Fibroblast of skin of right biceps (primary cell): ENCODE measurements at regions not wholly inside any gene's neighbourhood (a gene's known extent, or its start where the extent isn't known, plus 50 kb on each side); places are given as distances from the start of the nearest gene placed in this dataset.
"Not testable (repeated sequence)": the region's sequence is repeated elsewhere in the genome, so short reads cannot be mapped to it uniquely, and the experiment has no call there.

Experiments
- DNase-seq: peaks from one replicate; pipeline ENCODE4 v3.0.0-alpha.2; 2013

DNA sequence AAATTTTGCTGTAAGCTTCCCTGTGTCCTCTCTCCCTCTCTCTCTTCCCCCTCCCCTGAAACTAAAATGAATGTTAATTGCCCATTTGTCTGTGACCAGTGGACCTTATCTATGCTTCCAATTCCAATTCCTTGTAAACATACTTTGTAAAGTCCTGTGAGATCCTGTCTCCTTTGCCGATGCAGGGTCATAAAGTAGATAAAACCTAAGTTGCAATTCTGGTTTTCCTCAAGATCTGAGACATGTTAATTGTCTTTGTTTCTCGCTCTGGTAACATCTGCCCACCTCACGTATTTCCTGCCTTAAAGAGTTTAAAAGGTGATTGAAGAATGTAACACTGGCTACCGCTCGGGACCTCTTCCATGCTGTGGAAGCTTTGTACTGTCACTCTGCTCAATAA, 2503.4 kb downstream of the ARAP2 start:
- not testable (repeated sequence) for DNase-seq

DNA sequence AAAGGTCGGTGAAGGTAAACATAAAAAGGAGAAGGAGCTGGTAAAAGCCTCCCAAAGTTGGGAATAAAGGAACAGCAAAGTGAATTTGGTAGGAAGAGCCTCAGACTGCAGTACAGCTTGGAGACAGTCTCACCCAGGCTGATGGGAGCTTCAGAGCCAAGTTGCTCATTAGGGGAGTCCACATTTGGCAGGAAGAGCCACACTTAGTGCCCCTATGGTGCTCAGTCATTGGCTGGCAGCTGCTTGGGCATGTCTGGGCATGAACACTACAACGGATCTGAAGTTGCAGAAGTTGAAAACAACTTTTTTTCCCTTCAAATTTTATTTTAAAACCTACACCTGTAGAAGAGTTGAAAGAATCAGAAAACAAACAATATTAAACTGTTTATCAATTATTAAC, 2497.3 kb downstream of the ARAP2 start:
- DNase-seq = no peak

DNA sequence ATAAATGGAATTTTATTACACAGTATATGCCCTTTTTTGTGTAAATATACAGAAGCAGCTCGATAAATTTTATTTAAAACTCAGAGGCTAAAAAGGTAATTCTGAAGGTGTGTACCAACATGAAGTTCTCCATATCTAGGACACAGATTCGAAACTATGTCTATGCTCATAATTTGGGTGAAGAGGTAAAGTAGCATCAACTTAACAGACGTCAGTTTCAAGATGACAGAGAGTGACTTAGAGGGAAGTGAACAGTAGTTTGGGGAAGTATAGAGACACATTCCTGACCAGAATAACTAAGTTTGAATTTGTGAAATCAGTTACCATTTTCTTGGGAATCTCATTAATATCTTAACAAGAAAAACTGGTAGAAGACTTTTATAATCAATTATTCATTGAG, 2493.3 kb downstream of the ARAP2 start:
- DNase-seq = no peak

DNA sequence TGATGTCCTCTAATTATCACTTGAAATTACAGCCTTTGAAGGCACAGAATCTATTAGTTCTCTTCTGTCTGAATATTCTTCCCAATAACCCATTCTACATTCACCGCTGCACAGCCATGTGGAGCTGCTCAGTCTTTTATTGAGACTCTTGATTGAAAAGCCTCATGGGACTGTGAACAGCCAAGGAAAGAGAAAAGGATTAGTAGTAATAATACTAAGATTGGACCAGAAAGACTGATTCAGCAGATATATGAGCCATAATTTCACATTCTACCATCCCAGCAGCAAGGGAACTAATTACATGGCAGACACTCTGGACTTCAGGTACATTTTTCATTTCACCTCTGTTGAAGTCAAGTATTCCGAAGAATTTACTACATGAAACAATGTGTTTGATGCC, 2471.7 kb downstream of the ARAP2 start:
- DNase-seq = no peak

DNA sequence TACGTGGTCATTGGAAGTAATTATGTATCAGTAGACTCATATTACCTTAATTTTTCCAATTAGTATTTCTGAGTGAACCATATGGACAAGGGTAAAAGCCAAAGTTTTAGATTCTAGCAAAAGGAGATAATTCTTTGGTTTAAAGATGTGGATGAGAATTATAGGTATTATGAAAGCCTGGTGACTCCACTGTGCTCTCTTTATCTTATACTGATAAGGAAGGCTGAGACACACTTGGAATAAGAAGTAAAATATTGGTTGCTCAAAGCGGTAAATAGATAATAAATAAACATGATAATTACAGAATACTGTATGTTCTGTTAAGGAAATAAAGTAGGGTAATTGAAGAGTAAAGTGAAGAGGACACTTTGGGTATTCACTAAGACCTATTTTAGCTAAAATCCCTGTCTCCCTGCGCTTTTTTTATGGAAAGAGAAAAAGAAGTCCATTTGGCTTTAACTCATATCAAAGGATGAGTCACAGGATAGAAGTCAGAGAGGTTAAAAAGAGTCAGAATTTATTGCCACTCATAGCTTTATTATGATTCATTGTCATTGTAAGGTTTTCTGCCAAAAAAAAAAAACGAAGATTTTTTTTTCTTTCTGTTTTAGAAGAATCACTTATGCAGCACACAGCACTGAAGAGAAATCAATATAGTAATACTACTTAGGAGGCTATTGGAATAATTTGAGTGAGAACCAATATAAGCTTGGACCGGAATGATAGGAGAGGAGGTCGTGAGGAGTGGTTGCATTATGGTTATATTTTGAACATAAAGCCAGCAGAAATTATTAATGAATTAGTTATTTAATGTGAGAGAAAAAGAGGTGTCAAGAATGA, 2463.1 kb downstream of the ARAP2 start:
- DNase-seq = peak; percentile 83

DNA sequence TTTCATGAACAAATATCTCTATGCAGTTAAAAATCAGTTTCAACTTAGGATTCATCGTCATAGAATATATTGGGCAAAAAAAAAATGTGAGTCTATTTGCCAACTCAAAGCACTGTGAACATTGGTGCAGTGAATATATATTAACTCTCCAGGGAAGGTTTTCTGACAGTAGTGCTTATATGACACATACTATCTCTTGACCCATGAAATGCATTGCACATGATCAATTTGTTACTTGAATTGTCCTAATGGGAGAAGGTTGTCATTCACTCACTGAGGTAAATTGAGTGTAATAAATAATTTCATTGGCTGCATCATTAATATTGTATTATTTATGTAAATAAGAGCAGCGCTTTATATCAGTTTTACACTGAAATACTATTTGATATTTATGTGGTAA, 2458.5 kb downstream of the ARAP2 start:
- no peak for DNase-seq

DNA sequence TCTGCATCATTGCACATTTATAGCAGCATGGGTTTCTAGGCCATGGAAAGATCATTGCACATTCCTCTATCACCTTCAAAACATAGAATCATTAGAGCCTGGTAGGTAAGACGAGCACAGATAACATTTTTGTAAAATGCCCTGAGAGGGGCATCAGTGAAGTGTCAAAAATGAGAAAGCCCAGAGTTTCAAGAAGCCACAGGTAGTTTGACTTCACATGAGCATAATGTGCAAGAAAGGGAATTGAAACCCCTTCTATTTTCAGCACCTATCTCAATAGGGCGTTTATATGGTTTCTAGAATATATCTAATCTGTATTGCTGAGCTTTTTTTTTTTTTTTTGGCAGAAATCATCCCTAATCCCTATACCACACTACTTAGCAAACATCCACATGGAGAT, 2441.7 kb downstream of the ARAP2 start:
- DNase-seq = no peak

DNA sequence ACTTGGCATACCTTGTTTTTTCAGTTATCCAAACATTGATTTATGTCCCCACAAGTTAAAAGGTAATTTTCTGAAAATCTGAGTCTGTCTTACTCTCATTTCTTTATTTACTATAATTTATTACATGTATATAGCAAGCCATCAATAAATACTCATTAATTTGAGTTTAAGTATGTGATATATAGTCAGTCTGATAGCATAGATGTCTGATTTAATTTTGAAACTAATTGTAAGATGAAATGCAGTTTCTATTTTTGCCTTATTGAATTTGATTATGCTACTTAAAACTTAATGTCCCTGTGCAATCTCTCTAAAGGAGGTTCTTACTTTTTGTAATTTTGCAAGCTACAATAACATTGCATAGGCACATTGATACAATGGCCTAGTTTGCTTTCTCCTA, 2418.6 kb downstream of the ARAP2 start:
- no peak for DNase-seq

DNA sequence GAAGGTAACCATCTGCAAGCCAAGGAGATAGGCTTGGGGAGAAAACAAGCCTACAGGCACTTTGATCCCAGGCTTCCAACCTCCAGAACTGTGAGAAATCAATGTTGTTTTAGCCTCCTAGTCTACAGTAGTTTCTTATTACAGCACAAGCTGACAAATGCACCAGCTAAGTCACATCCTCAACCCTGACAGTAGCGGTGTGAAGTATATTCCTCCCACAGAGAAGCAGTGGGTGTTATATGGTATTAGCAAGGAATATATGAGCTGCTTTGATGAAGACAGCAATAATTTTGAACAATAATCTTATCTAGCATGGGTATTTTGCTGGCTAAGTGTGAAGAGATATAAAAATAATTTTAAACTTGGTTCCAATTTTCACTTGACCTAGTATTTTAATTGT, 2415.0 kb downstream of the ARAP2 start:
- not testable (repeated sequence) for DNase-seq

DNA sequence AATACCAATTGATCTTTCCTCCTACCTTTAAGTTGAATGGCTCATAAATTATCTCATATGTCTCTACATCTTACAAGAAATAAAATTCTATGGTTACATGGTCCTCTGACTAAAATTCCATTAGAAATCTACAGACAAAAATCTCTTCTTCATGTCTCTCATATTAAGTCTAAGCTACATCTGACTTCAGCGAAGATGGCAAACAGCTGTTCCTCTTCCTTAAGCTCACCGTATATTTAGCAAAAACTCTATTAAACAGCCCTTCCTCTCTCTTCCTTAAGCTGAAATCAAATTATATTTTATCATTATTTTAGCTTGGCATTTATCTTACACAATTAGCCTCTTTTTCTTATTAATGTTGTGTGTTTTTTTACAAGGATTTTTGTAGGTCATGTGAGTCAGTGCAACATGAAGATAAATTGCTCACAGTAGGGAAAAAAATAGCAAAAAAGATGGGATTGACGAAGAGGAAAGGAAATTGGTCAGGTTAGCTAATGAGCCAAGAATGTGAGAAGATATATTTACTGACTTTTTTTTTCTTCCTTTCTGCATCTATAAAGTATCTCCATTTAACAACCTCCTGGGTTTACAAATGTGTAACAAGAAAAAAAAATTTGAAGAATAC, 2412.8 kb downstream of the ARAP2 start:
- peak; percentile 82 for DNase-seq

DNA sequence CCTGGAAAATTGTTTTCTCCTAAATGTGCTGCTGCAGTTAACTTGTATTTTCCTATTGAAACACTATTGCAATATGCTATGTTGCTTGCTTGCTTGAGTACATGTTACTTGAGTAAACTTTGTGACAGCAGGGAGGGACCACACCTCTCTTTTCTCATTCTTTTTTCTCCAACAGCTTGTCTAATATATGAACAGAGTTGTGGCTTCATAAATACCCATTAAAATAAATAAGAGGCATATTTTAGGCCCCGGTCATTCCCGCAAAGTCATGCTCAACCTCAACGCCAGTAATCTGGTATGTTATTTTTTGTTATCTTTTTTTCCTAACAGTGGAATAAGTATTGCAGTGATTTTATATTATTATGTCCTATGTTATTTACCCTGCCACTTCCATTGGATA, 2408.6 kb downstream of the ARAP2 start:
- DNase-seq = peak; percentile 77

DNA sequence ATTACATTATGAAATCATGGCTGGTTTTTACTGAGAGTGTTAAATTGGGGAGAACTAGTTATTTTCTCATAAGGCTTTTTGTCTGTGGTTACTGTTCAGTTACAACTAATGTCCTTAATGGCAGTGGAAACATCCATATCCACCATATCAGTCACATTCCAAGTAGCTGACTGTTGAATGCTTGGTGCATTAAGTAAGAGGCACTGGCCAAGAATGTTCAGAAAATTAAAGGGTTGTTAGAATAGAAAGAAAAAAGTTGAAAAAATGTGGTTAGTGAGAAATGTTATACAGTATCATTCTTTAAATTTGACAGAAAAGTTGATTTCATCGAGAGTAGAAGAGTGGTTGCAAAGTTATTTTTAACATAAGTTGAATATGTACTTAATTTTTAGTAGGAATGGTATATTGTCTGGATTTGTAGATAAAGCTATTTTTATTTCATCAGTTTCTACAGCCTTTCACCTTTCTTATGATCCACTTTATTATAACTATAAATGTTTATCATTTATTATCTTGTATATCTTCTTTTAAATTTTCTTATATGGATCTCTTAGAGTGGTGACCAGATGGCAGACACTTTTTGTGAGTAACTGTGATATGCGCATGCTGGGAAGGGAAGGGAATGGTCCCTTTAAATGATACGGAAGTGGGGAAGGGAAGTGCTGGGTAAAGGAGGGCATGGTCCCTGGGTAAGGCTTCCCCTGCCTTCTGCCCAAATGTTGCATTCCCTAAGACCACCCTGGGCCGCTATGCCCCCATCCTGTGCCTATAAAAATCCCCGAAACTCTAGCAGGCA, 2407.1 kb downstream of the ARAP2 start:
- peak; percentile 95 for DNase-seq

DNA sequence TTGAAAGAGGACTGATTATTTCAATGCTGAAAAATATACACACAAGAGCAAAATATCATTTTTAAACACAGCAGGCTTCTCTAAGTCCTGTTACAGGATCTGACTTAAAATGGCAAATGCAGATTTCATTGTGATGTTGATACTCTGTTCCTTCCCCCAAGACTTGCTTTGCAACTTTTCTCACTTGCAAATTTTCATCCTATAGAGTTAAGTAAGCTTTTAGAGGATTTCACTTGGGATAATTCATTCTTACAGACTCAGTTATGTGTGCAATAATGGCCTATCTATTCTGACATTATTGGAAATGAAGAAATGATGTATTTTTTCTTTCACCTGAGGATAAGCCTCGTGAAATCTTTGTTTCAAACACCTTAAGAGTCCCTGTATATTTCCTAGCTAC, 2403.2 kb downstream of the ARAP2 start:
- DNase-seq = no peak

DNA sequence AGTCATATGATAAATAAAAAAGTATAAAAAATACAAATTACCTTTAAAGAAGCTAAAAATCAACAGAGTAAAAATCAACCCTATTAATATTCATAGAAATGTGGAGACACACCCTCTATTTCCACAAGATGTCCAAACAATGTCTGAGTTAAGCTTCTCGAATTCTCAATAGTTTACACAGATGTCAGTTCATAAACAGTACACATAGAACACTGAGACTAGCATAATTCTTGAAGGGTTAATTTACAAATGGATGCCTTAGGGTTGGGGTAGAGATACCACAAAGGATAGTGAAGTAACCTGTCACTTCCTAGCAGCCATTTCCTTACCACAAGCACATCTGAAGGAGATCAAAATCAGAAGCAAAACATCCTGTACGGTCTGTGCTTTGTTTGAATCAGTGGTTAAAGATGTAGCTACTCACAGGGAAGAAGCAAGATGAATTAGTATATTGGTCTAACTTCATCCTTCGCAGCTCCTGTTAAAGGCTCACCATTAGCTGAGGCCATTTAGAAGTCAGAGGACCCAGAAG, 2393.9 kb downstream of the ARAP2 start:
- peak; percentile 64 for DNase-seq

DNA sequence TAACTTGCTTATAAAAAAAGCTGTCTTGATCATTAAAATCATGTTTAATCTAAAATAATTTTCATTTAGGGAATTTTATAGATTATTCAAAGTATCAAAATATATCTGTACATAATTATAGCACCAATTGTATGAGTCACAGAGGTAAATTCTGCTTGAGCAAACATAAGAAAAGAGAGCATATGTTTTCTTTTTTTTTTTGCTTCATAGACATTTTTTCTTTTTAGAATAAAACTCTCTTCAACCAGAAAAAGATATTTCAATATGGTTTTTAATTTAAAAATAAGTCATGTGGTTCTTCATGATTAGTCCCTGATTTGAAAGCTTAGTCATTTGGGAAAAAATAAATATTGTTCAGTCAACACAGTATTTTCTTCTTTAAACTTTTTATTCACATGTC, 2390.6 kb downstream of the ARAP2 start:
- not testable (repeated sequence) for DNase-seq

DNA sequence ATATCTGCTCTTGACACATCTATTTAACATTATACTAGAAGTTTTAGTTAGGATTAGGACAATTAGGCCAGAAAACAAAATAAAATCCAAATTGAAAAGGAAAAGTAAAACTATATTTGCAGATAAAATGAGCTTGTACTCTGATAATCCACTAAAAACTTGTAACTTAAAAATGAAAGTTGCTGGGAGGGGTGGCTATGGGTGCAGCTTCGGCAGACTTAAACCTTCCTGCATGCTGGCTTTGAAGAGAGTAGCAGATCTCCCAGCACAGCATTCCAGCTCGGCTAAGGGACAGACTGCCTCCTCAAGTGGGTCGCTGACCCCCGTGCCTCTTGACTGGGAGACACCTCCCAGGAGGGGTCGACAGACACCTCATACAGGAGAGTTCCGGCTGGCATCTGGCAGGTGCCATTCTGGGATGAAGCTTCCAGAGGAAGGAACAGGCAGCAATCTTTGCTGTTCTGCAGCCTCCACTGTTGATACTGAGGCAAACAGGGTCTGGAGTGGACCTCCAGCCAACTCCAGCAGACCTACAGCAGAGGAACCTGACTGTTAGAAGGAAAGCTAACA, 2379.9 kb downstream of the ARAP2 start:
- no peak for DNase-seq

DNA sequence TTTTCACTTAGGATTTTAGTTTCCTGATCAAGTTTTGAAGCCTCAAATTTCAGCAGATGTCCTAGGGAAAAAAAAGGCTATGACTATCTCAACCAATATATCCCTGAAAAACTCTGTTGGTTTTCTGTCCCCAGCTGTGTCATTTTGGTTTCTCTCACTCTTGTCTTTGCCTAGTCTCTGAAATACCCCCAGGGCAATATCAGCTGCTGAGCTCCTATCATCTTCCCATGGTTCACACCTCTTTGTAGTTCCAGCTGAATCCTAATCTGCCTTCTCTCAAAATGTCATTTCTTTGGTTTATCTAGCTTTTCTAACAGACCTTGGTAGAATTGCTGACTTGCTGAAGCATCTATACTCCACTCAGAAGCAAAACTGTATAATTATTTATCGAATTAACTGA, 2370.5 kb downstream of the ARAP2 start:
- no peak for DNase-seq

DNA sequence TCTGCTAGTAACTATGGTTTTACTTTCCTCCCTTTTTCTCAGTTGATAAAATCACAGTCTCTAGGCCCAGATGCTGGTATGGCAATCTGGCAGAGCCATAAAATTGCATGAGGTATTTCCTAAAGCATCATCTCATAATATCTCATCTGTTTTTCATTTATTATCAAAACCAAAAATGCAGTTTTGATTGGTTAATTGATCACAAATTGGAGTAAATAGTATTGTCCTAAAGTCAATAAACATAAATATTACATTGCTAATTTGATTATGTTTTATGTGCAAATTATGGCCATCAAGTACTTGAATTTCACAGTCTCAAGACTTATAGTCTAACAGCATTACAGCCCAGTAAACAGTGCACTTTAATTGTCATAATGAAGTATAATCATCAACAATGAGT, 2365.6 kb downstream of the ARAP2 start:
- no peak for DNase-seq

DNA sequence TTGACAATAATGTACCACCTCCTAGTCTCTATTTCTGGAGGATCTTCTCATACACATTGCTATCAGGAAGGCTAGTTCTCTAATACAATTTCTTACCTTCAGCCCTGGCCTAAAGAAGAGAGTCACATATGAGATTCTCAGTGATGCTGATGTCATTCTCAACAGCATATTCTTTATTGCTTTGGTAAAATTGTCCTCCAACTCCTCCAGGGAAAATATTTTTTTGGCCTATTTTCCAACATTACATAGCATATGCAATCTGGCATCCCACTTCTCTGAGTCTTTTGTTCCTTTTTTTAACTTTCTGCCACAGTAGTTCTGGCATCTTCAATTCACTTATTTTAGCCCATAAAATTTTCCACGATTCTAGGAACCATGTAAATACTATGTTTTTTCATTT, 2363.1 kb downstream of the ARAP2 start:
- no peak for DNase-seq

DNA sequence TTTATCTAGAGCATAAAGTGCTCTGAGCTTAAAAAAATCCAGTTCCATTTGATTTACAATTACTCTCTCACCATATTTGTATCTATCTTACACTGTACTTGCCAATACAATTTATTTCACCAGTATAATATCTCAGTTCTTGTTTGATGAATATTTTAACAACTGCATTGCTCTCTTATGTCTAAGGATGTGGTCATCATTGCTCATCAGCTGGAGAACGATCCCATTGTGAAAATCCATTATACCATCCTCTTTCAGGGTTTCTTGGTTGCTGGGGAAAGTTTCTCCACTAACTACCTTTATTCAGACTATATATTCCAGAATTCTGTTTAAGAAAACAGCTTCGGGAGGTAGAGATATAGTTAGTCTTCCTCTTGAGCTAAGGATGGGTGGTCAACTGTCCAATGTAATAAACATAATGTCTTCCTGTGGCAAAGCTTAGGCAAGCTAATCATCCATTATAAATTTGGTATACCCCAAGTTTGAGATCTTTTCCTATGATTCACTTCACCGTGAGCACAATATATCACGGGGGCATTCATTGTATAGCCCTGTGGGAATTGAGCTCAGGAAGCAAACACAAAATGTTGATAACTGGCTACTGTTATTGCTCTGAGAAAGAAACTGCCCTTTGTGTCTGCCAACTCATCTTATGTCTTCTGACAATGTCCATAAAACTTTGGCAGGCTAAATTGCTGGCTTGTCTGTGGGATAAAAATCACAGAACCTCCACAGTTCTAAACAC, 2361.9 kb downstream of the ARAP2 start:
- peak; percentile 67 for DNase-seq

DNA sequence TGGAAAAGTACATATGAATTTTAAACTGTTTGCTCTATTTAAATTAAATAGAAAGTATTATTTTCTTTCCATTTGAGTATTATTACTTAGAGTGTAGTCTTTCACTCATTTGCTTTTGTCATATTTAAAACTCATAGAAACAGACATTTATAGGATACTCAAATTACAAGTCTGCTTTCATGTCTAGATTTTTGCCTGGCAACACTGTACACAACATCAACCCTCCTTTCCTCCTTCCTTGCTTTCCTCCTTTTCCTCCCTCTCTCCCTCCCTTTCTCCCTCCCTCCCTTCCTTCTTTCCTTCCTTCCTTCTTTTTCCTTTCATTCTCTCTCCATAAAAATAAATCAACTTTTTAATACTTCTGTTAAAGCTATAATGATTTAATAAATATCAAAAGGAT, 2361.2 kb downstream of the ARAP2 start:
- DNase-seq = no peak

DNA sequence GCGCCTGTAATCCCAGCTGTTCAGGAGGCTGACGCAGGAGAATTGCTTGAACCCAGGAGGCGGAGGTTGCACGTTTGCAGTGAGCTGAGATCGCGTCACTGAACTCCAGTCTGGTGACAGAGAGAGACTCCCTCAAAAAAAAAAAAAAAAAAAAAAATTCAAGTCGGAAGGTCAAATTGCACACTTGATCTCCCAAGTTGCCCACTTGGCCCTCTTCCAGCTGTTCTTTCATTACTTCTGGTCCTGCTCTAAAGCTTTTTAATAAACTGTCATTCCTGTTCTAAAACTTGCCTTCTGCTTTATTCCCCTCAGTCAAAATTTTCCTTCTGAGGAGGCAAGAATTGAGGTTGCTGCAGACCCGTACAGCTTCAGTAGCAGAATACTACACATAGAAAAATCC, 2358.0 kb downstream of the ARAP2 start:
- no peak for DNase-seq

DNA sequence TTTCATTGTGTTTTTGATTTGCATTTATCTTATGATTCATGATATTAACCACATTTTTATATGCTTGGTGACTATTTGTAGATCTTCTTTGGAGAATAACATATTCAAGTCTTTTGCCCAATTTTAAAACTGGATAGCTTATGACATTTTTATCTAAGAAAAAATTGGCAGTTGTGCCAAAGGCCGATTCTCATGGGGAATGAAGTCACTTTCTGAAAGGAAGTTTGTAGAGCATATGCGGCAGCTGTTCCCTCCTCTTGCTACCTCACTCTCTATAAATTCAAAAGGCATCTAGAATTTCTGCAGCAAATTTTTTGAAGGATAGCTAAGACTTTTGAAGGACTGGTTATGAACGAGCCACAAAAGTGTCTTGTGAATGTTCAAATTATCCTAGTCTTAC, 2353.5 kb downstream of the ARAP2 start:
- peak; percentile 18 for DNase-seq
